GM12891 (cell line): ENCODE measurements at regions not wholly inside any gene's neighbourhood (a gene's known extent, or its start where the extent isn't known, plus 50 kb on each side); places are given as distances from the start of the nearest gene placed in this dataset.

ENCODE experiments used
- DNase-seq: peaks from one replicate; pipeline ENCODE4 v3.0.0; 2011; ENCODE audit warnings: low spot score; ENCODE audit not compliant: insufficient read length
- FAIRE-seq: peaks from 2 replicates; lab custom pipeline; 2011; peaks lifted over from hg19 to GRCh38; lab: Jason Lieb, UNC
- PAX5 ChIP-seq: IDR thresholded peaks from 2 replicates; pipeline ENCODE4 v1.6.1; 2011; ENCODE audit warnings: low read length, moderate library complexity, mild to moderate bottlenecking; ENCODE audit not compliant: insufficient read depth, severe bottlenecking
- POLR2A ChIP-seq: IDR thresholded peaks from 2 replicates; pipeline ENCODE4 v1.6.1; 2011; ENCODE audit warnings: low read depth, low read length, control low read depth
- POLR2AphosphoS5 ChIP-seq: IDR thresholded peaks from 2 replicates; pipeline ENCODE4 v1.6.1; 2011; ENCODE audit warnings: low read depth, low read length, control low read depth
- POU2F2 ChIP-seq: IDR thresholded peaks from 2 replicates; pipeline ENCODE4 v1.6.1; 2011; ENCODE audit warnings: low read depth, mild to moderate bottlenecking, control low read depth, low read length, moderate library complexity
- SPI1 ChIP-seq: IDR thresholded peaks from 2 replicates; pipeline ENCODE4 v1.6.1; 2011; ENCODE audit warnings: low read depth, low read length, control low read depth
- TAF1 ChIP-seq: IDR thresholded peaks from 2 replicates; pipeline ENCODE4 v1.6.1; 2011; ENCODE audit warnings: low read depth, low read length, control low read depth

- DNase-seq (no peak), FAIRE-seq (no peak)
- no peak for TF ChIP-seq POU2F2
- no peak for TF ChIP-seq SPI1
- no peak for TF ChIP-seq POLR2AphosphoS5
Measured at GRCh38 chr13:80000684-80001509, 340.0 kb downstream of the SPRY2 start.

GRCh38 chr13:79999601-80000000, 341.3 kb downstream of the SPRY2 start:
- DNase-seq = no peak
- no peak for TF ChIP-seq POU2F2
- no peak for TF ChIP-seq POLR2AphosphoS5
- TF ChIP-seq TAF1 = no peak
- TF ChIP-seq POLR2A = no peak
- TF ChIP-seq SPI1 = no peak
- no peak for TF ChIP-seq PAX5
- no peak for FAIRE-seq

DNA sequence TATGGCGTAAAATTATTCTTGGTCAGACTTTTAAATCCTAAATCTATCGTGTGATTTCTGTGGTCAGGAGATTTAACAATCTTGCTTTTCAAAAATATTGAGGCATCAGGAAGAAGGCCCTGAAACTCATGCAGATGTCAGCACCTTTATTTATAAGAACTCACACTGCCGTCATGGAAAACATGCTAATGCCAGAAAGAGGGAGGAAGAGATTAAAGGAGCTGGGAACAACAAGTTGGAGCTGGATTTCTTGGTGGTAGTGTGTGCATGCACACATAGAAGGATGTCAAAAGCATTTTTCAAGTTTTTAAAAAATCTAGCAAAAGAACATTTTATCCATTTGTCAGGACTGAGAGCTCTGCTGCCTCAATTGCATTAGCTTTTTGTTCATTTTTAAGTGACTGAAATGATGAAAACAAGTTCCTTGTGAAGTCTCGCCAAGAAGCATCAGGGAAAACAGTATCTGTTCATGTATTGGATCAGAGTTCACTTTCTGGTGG, 342.5 kb downstream of the SPRY2 start:
- DNase-seq (no peak), FAIRE-seq (no peak)
- TF ChIP-seq POLR2AphosphoS5 (no peak), PAX5 (no peak), SPI1 (no peak), POU2F2 (no peak), TAF1 (no peak), POLR2A (no peak)

- FAIRE-seq (no peak), DNase-seq (no peak)
- no peak for TF ChIP-seq PAX5
- no peak for TF ChIP-seq POLR2AphosphoS5
- no peak for TF ChIP-seq SPI1
Measured at GRCh38 chr13:79997244-79997643, 343.7 kb downstream of the SPRY2 start.

GRCh38 chr13:79995334-79995733, 345.6 kb downstream of the SPRY2 start:
- TF ChIP-seq SPI1 (no peak), POLR2A (no peak)
- DNase-seq = no peak
- FAIRE-seq = no peak

DNA sequence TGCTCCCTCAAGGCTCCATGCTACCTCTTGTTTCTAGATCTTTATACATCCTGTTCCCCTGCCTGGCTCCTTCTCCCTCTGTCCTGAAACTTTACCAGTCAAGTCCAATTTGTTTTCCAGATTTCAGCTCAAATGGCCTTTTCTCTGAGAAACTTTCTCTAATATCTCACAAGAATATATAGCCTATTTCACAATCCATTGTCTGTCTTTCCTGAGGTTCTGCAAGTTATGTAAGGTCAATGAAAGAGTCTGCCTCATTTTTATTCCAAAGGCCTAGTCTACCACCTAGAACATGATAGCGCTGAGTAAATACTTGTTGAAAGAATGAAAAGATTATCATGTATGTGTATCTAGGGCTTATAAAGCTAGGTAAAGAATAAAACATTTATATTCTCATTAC, 348.8 kb downstream of the SPRY2 start:
- DNase-seq = no peak
- FAIRE-seq = no peak
- no peak for TF ChIP-seq POU2F2
- TF ChIP-seq TAF1 = no peak
- no peak for TF ChIP-seq POLR2A
- no peak for TF ChIP-seq POLR2AphosphoS5
- no peak for TF ChIP-seq SPI1
- no peak for TF ChIP-seq PAX5

GRCh38 chr13:79990048-79990447, 350.9 kb downstream of the SPRY2 start:
- FAIRE-seq (no peak), DNase-seq (no peak)
- TF ChIP-seq SPI1 (no peak), PAX5 (no peak), TAF1 (no peak), POU2F2 (no peak), POLR2A (no peak), POLR2AphosphoS5 (no peak)

DNA sequence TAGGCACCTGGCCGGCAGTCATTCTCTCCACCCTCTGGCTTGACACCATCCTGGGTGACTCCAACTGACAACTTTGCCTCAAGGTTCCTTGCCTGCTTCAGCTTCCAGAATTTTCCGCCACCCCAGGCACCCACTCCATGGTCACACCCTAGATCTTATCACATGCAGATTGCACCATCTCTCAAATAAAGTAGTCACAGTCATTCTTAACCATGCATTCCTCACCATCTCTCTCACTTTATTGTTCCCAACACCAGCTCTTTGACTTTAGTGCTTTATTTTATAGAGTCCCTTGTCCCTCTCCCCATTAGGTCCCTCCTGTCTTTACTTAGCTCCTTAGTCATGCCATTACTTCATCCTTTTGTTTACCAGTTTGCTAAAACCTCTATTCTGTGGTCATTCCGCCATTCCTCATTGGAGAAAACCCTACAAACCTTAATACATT, 351.7 kb downstream of the SPRY2 start:
- DNase-seq (no peak), FAIRE-seq (no peak)
- no peak for TF ChIP-seq SPI1
- no peak for TF ChIP-seq POLR2A
- no peak for TF ChIP-seq PAX5
- TF ChIP-seq POLR2AphosphoS5 = no peak
- no peak for TF ChIP-seq POU2F2
- no peak for TF ChIP-seq TAF1

GRCh38 chr13:79988573-79988972, 352.4 kb downstream of the SPRY2 start:
- no peak for DNase-seq
- FAIRE-seq = no peak
- TF ChIP-seq SPI1 (no peak), POLR2A (no peak), POU2F2 (no peak), POLR2AphosphoS5 (no peak), TAF1 (no peak), PAX5 (no peak)

- DNase-seq (no peak), FAIRE-seq (no peak)
- TF ChIP-seq SPI1 (no peak), POLR2A (no peak), TAF1 (no peak), PAX5 (no peak), POU2F2 (no peak), POLR2AphosphoS5 (no peak)
Measured at GRCh38 chr13:79987761-79988160, 353.2 kb downstream of the SPRY2 start.

DNA sequence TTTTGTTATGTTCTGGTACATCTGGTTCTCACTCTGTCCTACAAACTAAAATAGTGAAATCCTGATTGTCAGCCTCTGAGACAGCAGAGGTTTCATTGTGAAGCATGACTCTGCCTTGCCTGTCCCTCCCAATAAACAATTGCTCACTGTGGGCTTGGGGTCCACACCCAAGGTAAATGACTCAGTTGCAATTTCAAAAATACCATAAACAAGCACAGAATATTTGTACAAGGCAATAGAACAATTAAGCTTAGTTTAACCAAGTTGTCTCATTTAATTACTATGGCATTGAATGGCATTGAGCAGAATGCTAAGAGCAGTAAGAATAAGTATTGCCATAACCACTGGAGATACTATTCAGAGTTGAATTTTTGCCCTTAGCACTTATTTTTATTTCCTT, 353.6 kb downstream of the SPRY2 start:
- DNase-seq (no peak), FAIRE-seq (no peak)
- TF ChIP-seq POU2F2 (no peak), POLR2A (no peak), PAX5 (no peak), TAF1 (no peak), SPI1 (no peak)
